NCI-H748 (cell line): ENCODE measurements at regions not wholly inside any gene's neighbourhood (a gene's known extent, or its start where the extent isn't known, plus 50 kb on each side); places are given as distances from the start of the nearest gene placed in this dataset.
"Not testable (repeated sequence)": the region's sequence is repeated elsewhere in the genome, so short reads cannot be mapped to it uniquely, and the experiment has no call there.

Experiments
- DNase-seq: peaks from one replicate; lab custom pipeline; 2025; ENCODE audit not compliant: unreplicated experiment; lab: John Stamatoyannopoulos, UW

DNA sequence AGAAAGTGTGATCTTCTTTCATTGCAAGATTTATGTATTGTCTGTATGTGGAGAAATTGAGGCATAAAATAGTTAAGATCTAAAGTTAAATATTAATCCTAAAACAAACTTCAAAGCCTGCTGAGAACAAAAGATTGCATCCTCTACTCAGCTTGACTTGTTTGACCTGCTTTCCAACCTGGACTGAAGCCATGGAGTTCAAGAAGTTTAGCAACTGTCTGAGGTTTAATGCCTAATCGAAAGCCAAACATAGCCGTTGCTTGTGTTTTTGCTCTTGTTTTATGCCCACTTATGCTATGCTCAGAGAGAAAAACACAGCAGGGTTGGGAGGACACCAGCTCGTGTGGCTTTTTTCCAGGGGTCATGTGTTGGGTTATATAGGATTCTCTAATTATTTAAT lies 135.6 kb downstream of the NUFIP1 start:
- DNase-seq: peak; percentile 49

DNA sequence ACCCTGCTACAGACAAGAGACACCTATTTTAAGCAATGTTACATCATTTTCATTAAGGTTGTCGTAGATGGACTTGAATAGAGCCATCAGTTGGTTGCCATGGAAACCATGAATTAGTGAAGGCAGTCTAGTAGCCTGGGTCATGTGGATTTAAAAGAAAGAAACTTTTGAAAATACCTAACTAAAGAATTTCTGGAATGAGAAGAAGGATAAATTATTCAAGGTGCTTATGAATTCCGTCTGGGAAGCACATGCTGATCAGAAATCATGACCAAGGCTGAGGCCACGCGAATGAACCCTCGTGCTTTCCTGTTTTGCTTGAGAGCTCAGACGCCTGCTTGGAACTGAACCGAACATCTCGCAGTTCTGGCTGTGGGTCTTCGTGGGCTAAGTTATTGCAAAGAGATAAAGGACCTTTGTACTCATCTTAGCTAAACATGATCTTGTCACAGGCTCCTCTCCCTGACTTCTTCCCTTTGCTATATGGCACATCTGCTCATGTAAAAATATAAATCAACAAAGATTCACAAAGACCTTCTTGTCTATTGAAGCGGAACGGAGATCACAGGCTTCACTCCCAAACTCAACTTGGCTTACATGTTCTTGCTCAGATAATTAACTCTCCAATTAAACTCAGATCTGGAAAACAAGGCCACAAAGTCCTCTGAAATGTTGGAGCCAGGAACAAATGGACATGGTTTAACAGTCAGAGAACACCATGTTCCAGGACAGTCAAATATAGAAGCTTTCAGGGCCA lies 140.2 kb downstream of the NUFIP1 start:
- DNase-seq: peak; percentile 14

DNA sequence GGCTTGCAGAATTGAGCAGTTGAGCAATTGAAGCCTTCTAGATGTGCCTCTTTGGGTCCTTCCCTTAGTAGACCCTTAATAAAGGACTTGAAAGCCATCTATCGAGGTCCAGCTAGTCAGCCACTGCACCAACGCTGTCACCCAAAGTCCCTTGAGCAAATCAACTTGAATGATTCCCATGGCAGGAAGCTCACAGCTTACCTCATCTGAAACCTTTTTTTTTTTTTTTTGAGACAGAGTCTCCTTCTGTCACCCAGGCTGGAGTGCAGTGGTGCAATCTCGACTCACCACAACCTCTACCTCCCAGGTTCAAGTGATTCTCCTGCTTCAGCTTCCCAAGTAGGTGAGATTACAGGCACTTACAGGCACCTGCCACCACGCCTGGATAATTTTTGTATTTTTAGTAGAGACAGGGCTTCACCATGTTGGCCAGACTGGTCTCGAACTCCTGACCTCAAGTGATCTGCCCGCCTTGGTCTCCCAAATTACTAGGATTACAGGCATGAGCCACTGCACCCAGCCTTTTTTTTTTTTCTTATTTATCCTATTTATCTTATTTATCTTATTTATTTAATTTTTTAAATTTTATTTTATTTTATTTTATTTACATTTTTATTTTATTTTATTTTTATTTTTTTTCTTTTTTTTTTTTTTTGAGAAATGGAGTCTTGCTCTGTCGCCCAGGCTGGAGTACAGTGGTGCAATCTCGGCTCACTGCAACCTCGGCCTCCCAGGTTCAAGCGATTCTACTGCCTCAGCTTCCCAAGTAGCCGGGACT lies 143.8 kb downstream of the NUFIP1 start:
- DNase-seq: not testable (repeated sequence)

DNA sequence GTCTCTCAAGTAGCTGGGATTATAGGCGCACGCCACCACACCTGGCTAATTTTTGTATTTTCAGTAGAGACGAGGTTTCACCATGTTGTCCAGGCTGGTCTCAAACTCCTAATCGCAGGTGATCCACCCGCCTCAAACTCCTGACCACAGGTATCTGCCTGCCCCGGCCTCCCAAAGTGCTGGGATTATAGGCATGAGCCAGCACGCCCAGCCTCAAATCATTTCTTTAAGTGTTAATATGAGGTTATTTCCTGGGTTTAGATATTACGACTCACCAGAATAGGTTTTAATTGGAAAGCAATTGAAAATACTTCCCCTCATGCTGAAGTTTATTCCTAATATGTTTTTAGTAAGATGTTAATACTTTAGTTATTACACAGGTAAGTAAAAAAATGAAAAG lies 144.5 kb downstream of the NUFIP1 start:
- no peak for DNase-seq

DNA sequence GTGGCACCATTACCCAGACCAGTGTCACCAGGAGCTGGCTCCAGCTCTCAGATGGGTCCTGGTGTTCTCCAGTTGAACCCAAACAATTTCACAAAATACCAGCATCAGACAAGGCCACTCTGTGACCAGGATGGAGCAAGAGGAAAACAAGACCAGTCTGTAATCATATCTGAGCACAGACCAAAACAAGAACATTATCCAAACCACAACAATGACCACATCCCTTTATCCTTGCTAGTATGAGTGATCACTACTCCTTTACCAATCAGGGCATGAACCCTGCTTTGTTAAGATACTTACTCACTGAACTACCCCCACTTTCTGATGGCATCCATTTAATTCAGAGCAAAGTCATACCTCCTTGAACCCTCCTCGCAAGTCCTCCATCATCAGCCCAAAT lies 145.9 kb downstream of the NUFIP1 start:
- no peak for DNase-seq

DNA sequence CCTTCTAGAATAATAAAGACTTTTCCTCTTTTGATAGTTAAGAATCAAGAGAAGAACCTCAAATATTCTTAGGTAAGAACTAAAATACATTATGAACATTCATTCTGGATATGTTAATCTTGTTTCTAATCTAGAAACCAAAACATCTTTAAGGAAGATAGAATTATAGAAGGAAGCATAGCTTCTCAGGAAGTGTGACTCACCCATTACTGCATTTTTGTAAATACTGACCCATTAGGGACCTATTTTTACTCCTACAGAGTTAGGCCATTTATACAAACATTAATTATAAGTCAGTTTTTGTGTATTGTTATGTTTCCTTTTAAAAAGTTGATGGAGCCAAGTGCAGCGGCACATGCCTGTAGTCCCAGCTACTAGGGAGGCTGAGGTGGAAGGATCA lies 147.1 kb downstream of the NUFIP1 start:
- no peak for DNase-seq

DNA sequence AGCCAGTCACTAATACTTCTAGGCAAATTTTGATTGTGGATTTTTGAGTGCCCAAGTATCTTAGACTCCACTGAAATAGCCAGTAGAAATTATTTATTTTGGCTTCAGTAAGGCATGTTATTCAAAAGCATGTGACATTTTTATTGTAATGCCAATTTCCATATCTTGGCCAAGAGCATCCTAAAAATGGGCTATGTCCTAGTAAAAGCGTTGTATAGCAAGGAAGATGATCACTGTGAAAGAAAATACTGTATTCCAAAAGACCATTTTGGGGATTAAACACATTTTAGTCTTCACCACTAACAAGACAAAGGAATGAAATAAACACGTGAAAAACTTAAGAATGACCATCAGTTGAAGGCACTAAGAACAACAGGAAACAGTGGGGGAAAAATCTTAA lies 149.1 kb downstream of the NUFIP1 start:
- no peak for DNase-seq

DNA sequence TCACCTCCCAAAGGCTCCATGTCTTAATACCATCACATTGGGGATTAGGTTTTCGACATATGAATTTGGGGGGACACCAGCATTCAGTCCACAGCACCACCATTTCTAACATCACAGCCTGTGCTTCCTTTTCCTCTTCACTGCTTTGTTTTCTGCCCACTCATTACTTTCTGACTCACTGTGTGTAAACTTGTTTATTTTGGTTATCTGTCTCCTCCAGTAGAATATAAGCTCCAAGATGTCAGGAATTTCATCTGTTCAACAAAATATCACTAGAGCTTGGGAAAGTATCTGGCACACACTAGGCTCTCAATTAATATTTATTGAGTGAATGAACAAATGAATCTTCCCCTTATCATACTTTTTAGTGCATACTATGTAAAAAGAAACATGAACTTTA lies 152.0 kb downstream of the NUFIP1 start:
- no peak for DNase-seq

DNA sequence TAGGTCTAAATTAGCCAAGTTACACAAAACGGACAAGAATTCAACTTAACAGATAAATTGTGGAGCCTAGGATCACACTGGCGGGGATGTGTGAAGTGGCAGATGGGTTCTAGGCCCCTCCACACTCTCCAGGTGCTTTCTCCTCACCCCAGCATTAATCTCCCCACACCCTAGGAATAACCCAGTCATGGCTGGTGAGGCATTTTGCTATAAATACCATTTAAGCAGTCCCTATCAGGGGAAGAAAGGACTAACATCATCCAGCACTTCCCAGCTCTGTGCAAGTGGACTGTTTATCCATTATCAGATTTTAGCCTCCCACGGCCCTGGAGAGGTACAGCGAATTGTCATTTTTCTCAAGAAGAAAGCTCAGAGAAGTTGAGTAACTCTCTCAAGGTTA lies 154.9 kb downstream of the NUFIP1 start:
- no peak for DNase-seq

DNA sequence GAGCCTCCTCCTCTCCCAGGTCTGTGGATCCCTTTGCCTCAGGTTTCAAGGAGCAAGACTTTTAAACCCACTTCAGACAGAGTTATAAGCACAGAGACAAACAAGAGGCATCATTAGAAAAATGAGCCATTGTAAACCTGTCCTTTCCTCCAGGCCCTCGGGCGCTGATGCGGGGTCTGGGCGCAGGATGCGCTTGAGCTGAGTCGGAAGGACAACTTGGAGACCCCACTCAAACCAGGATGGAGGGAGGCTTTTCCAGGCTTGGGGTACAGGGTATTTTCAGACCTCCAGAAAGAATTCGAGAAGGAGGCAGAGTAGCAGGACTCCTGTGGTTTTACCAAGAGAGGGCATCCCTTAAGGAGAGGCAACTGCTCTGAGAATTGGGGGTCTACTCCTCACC lies 155.6 kb downstream of the NUFIP1 start:
- no peak for DNase-seq

DNA sequence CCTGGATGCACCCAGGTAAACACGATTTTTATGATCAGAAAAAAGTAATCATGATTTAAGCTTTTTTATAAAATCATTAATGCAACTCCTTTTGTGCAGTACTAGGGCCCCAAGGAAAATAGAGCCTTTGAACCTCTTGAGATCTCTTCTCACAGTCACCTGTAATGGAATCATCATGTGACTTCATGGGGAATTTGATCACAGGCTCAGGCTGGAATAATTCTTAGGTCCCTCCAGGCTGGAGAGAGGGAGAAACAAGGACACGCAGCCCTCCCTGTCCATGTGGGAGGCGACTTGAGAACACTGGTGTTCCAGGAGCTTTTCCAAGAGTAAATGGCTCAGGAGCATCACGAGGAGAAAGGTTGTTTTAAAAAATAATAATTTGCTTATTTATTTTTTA lies 156.1 kb downstream of the NUFIP1 start:
- DNase-seq: no peak

DNA sequence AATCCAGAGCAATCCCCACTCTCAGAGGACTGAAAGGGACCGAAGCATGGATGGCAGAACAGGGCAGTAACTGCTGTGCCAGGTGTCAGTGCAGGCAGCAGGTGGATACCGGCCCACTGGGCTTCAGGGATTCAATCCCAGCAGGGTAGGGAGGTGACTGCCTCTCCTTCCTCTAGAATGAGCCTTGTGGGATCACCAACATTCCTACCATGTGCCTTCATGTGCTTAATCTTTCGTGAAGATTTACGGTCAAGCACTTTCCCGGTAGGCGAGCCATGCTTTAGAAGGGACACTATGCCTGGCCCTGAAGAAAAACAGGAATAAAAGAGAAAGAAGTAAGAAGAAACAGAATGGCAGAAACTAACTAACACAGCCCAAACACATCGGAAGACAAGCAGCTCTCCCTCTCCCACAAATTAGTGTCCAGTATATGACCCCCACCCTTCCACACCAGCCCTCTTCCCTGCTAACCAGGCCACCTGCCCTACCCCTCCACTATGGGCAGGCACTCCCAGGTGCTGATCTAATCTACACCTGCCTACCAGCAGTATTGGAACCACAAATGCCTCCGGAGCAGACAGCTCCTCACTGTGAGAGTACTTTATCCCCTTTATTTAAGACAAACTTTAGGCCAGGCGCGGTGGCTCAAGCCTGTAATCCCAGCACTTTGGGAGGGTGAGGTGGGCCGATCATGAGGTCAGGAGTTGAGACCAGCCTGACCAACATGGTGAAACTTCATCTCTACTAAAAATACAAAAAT lies 162.5 kb downstream of the NUFIP1 start:
- DNase-seq: no peak

DNA sequence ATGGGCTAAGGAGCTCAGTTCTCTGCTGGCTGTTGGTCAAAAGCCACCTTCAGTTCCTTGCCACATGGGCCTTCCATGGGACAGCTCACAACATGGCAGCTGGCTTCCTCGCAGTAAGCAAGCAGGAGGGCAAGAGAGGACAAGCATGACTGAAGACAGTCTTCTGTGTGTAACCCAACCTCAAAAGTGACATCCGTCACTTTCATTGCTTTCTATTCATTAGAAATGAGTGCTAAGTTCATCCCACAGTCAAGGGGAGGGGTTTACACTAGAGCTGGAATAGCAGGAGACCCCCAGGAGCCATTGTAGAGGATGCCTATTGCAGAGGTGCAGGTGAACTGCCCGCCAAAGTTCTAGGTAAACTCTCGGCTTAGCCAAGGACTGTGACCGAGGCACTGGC lies 163.3 kb downstream of the NUFIP1 start:
- DNase-seq: no peak

DNA sequence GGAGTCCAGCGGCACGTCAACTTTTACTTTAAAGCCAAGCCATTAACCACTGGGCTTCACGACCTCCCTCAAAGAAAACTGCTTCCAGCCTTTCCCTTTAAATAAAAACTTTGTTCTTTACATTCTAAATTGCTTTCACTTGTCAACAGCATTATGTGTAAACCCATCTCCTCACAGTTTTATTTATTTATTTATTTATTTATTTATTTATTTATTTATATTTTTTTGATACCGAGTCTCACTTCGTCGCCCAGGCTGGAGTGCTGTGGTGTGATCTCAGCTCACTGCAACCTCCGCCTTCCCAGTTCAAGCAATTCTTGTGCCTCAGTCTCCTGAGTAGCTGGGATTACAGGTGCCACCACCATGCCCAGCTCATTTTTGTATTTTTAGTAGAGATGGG lies 165.7 kb downstream of the NUFIP1 start:
- not testable (repeated sequence) for DNase-seq

DNA sequence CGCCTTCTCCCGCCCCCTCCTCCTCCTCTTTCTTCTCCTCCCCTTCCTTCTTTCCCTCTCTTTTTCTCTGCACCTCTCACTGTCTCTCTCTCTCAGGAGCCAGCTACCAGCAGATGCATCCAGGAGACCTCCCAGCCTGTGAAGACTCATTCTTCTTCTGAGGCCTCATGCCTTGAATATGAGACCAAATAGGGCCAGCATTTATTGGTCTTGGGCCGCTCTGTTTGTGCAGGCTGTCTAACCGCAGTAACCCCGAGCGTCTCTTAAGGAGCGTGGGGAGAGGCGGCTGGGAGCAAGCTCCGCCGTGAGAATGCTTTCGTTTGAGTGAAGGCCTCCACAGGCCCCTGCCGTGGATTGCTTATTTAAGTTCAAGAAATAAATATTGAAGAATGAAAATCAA lies 167.0 kb downstream of the NUFIP1 start:
- DNase-seq: no peak

DNA sequence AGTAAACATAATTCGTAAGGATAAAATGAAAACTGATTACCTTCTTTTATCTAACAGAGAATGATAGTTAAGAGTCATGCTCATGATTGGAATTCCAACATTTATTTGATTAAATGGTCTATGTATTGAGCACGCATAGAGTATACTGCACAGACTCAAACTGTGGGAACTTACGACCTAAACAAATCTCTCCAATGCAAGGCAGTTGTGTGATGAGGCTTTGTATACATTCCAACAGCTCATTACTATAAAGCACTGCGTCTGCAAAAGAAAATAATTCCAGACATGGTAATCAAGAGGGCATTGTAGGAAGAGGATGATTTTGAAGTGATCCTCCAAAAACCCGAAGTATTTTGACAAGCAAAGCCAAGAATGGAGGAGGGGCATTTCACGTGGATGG lies 169.5 kb downstream of the NUFIP1 start:
- DNase-seq: no peak

DNA sequence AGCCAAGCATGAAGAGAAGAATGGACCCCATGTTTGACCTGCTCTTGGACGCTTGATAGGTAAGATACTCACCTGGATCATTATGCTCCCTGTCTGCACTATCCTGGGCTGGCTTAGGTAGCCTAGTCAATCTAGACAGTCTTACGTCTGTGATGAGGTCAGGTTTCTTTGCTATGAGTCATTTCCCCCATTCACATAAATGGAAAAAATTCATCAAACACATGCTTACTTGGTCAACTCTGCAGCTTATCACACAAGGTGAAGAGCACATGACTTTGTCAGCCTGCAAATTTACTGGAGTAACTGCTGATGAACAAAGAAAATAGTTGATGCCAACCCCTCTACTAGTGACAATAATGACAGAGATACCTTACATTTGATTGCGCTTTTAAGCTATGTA lies 170.0 kb downstream of the NUFIP1 start:
- peak; percentile 53 for DNase-seq

DNA sequence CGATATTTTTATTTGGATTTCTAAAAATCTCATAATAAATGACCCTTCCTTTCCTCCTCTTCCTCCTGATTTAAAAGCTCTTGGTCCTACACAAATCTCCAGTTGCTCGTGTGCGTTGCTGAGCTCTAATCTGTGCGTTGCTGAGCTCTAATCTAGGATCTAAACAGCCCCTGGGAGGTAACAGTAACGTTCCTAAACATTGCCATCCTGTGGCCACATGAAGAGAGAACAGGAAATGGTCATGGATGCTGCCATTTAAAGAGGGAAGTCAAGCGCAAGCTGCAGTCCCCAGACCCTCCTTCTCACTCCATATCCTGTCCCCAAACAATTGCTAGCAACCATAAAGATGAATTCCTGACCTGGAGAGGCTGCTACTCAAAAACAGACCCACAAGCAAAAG lies 170.8 kb downstream of the NUFIP1 start:
- DNase-seq: peak; percentile 71

DNA sequence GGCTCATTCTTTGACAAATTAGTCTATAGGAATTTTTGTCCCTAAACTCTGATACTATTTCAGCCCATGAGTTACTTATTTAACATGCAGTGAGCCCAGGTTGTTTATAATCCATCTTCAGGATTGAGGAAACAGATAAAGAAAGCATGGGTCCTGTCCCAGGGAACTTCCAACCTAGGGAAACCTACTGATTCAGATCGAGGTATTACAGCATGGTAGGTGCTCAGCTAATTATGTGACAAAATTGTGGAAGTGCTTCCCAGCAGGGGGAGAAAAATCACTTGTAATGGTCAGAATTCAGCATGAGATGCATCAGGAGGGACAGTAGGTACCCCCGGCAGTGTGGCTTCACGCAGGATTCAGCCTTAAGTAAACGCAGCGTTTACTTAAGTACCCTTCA lies 171.3 kb downstream of the NUFIP1 start:
- DNase-seq: no peak

DNA sequence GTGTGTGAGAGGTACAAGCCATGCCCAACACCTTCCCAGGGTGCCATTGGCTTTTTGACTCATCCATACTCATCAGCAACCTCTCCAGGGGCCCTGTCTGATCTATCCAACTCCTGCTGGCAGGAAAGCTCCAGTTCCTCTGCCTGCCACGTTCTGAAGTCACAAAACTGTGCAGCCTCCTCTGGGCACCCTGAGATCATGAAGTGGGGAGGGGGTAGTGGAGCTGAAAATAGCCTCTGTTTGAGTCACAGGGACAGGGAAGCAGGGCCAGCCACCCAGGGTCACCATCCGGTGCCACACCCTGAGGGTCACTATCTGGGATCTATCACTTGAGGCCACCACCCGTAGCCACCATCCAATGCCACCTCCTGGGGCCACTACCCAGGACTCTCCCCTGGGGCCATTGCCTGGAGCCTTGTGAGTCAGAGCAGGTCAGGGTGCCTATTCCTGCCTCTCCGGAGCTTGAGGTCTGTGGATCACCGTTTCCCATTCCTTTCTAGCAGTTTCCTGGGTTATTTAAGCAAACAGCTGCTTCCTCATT lies 172.1 kb downstream of the NUFIP1 start:
- DNase-seq: no peak

DNA sequence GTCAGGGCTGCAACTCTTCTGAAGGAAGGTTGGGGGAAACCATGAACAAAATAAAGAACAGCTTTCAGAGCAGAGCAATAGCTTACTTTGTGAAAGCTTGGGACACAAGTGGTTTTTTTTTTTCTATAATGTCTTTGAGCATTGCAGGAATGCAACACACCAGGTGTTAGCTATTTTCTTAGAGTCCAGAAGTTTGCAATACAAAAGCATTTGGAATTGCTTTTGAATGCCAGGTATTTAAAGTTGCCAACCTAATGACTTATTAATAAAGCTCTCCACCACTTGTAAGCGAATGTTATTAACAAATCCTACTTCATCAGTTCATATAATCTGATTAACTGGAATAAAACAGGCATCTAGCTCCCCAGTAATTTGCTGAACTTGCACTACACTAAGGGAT lies 172.6 kb downstream of the NUFIP1 start:
- DNase-seq: no peak

DNA sequence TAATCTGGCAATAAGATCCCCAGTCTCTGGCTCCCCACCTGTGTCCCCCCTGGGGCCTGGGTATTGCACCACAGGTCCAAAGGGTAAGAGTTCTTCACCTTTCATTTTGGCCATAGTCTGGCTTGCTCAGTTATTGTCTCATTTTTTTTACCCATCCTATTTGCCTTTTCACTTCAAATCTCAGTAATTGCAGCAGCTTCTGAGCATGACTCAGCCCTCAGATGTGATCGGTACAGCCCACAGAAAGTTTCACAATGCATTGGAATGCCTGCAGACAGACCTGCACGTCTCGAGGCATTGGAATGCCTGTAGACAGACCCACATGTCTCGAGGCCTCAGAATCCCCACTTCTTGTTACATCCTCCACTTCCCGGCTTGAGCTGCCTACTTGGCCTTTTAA lies 173.6 kb downstream of the NUFIP1 start:
- DNase-seq: no peak
